SK-N-SH treated with all-trans-retinoic acid at 6 μM for 48 hours (cell line): ENCODE measurements at regions not wholly inside any gene's neighbourhood (a gene's known extent, or its start where the extent isn't known, plus 50 kb on each side); places are given as distances from the start of the nearest gene placed in this dataset.

ENCODE experiments used
- ATAC-seq: fragments of 200-7000 bp; cut with Tn5 transposase; 3 replicates; pipeline ENCODE4 v1.9.1; 2020; ENCODE audit warnings: mild to moderate bottlenecking, moderate library complexity
- BACH2 ChIP-seq: fragments of 250-450 bp; sonication (Bioruptor Pico); IDR thresholded peaks from 2 replicates; pipeline ENCODE4 v1.9.0; 2021; ENCODE audit warnings: mild to moderate bottlenecking, borderline replicate concordance
- CSDC2 ChIP-seq: fragments of 250-450 bp; sonication (Bioruptor Pico); IDR thresholded peaks from 2 replicates; pipeline ENCODE4 v1.5.0; 2020; ENCODE audit warnings: mild to moderate bottlenecking, moderate library complexity
- ESRRG ChIP-seq: fragments of 250-450 bp; sonication (Bioruptor Pico); IDR thresholded peaks from 2 replicates; pipeline ENCODE4 v1.6.1; 2021; ENCODE audit warnings: mild to moderate bottlenecking
- GLIS3 ChIP-seq: fragments of 250-450 bp; sonication (Bioruptor Pico); IDR thresholded peaks from 2 replicates; pipeline ENCODE4 v1.5.0; 2020; ENCODE audit warnings: mild to moderate bottlenecking, moderate library complexity
- OSR1 ChIP-seq: fragments of 250-450 bp; sonication (Bioruptor Pico); IDR thresholded peaks from 2 replicates; pipeline ENCODE4 v1.8.0; 2022; ENCODE audit warnings: moderate library complexity, mild to moderate bottlenecking, inconsistent platforms
- POU6F1 ChIP-seq: fragments of 250-450 bp; sonication (Bioruptor Pico); IDR thresholded peaks from 2 replicates; pipeline ENCODE4 v1.8.0; 2021; ENCODE audit warnings: low read depth, mild to moderate bottlenecking, moderate library complexity, borderline replicate concordance
- PPARA ChIP-seq: fragments of 250-450 bp; sonication (Bioruptor Pico); IDR thresholded peaks from 2 replicates; pipeline ENCODE4 v1.5.0; 2020; ENCODE audit warnings: mild to moderate bottlenecking, borderline replicate concordance
- RARB ChIP-seq: fragments of 250-450 bp; sonication (Bioruptor Pico); IDR thresholded peaks from 2 replicates; pipeline ENCODE4 v1.8.0; 2021; ENCODE audit warnings: mild to moderate bottlenecking, moderate library complexity
- SNAI2 ChIP-seq: fragments of 250-450 bp; sonication (Bioruptor Pico); IDR thresholded peaks from 2 replicates; pipeline ENCODE4 v1.5.0; 2020; ENCODE audit warnings: mild to moderate bottlenecking, moderate library complexity
- TCF4 ChIP-seq: fragments of 250-450 bp; sonication (Bioruptor Pico); IDR thresholded peaks from 2 replicates; pipeline ENCODE4 v1.8.0; 2021; ENCODE audit warnings: mild to moderate bottlenecking, moderate library complexity, borderline replicate concordance
- TOX ChIP-seq: fragments of 250-450 bp; sonication (Bioruptor Pico); IDR thresholded peaks from 2 replicates; pipeline ENCODE4 v1.8.0; 2021; ENCODE audit warnings: mild to moderate bottlenecking, moderate library complexity, borderline replicate concordance
- TSHZ2 ChIP-seq: fragments of 250-450 bp; sonication (Bioruptor Pico); IDR thresholded peaks from 2 replicates; pipeline ENCODE4 v1.5.0; 2020; ENCODE audit warnings: mild to moderate bottlenecking, moderate library complexity
- ZC3H10 ChIP-seq: fragments of 250-450 bp; sonication (Bioruptor Pico); IDR thresholded peaks from 2 replicates; pipeline ENCODE4 v1.5.1; 2021; ENCODE audit warnings: mild to moderate bottlenecking, moderate library complexity
- ZFP3 ChIP-seq: fragments of 250-450 bp; sonication (Bioruptor Pico); IDR thresholded peaks from 2 replicates; pipeline ENCODE4 v1.5.0; 2020; ENCODE audit warnings: mild to moderate bottlenecking, moderate library complexity
- ZFP30 ChIP-seq: fragments of 450-650 bp; formaldehyde crosslinking; IDR thresholded peaks from 2 replicates; pipeline ENCODE4 v1.5.0; 2022; ENCODE audit warnings: mild to moderate bottlenecking, moderate library complexity
- ZNF565 ChIP-seq: fragments of 450-650 bp; formaldehyde crosslinking; conservative IDR thresholded peaks from 2 replicates; pipeline ENCODE4 v1.5.0; 2020; ENCODE audit warnings: low read depth, mild to moderate bottlenecking, moderate library complexity
- ZNF70 ChIP-seq: fragments of 450-650 bp; formaldehyde crosslinking; IDR thresholded peaks from 2 replicates; pipeline ENCODE4 v1.5.0; 2020; ENCODE audit warnings: mild to moderate bottlenecking, moderate library complexity
- ZNF8 ChIP-seq: fragments of 450-650 bp; formaldehyde crosslinking; IDR thresholded peaks from 2 replicates; pipeline ENCODE4 v1.5.0; 2020; ENCODE audit warnings: mild to moderate bottlenecking, moderate library complexity
- TF ChIP-seq, protein P1 (sequence below): fragments of 250-450 bp; sonication (Bioruptor Pico); IDR thresholded peaks from 2 replicates; pipeline ENCODE4 v1.5.1; 2020; ENCODE audit warnings: low read depth, mild to moderate bottlenecking, moderate library complexity
- TF ChIP-seq, protein P2 (sequence below): fragments of 250-450 bp; sonication (Bioruptor Pico); IDR thresholded peaks from 2 replicates; pipeline ENCODE4 v1.8.0; 2020; ENCODE audit warnings: mild to moderate bottlenecking, moderate library complexity, borderline replicate concordance
- TF ChIP-seq, protein P3 (sequence below): fragments of 250-450 bp; sonication (Bioruptor Pico); IDR thresholded peaks from 2 replicates; pipeline ENCODE4 v1.5.1; 2021; ENCODE audit warnings: mild to moderate bottlenecking, moderate library complexity

DNA sequence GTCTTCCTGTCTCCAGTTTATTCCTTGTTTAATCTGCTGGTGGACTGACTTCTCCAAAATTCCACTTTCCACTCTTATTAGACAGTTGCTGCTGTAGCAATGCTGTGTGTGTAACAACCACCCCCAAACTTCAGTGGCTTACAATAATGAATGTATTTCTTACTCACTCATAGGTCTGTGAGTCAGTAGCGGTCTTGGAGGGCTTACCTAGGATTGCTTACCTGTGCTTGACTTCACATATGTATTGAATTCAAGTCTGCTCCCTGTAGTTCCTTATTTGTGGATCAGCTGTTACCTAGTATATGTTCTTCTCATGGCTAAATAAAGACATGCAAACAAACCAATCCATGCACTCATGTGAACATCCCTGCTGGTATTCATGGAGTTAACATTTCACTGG lies 224.6 kb downstream of the MAP2K6 start:
- ATAC-seq: no peak
- no peak for TF ChIP-seq OSR1 (CRISPR knock-in tag)
- TF ChIP-seq BACH2 (CRISPR knock-in tag): no peak
- no peak for TF ChIP-seq ZNF70 (CRISPR knock-in tag)

DNA sequence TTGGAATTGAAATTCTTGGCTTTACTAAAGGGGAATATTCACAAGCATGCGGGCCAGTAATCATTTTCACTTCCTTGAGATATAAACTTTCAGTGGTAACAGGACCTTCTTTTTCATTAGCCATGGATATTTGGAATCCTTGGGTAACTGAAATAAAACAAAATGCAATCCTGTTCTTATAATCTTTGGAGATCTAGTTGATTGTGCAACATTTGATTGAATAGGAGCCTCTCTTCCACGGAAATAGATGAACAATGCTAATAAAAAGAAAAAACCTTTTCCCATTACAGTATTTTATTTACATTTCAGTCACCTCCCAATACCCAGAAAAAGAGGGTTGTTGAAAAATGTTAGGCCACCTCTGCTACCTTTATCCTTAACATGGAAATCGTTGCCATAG lies 225.6 kb downstream of the MAP2K6 start:
- ATAC-seq: no peak

GRCh38 chr17:69643686-69644085 lies 229.2 kb downstream of the MAP2K6 start:
- no peak for ATAC-seq
- no peak for TF ChIP-seq OSR1 (CRISPR knock-in tag)

More for the DNA sequence above, 225.6 kb downstream of the MAP2K6 start:
- TF ChIP-seq ZFP3 (CRISPR knock-in tag): no peak
- no peak for TF ChIP-seq CSDC2 (CRISPR knock-in tag)
- TF ChIP-seq ZNF8 (CRISPR knock-in tag): no peak
- TF ChIP-seq, protein P1, sequence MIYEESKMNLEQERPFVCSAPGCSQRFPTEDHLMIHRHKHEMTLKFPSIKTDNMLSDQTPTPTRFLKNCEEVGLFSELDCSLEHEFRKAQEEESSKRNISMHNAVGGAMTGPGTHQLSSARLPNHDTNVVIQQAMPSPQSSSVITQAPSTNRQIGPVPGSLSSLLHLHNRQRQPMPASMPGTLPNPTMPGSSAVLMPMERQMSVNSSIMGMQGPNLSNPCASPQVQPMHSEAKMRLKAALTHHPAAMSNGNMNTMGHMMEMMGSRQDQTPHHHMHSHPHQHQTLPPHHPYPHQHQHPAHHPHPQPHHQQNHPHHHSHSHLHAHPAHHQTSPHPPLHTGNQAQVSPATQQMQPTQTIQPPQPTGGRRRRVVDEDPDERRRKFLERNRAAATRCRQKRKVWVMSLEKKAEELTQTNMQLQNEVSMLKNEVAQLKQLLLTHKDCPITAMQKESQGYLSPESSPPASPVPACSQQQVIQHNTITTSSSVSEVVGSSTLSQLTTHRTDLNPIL (CRISPR knock-in tag): no peak
- no peak for TF ChIP-seq ZC3H10 (CRISPR knock-in tag)
- TF ChIP-seq GLIS3: no peak
- TF ChIP-seq SNAI2 (CRISPR knock-in tag): no peak
- TF ChIP-seq TCF4 (CRISPR knock-in tag): no peak
- no peak for TF ChIP-seq ZNF70 (CRISPR knock-in tag)
- TF ChIP-seq ZNF565: no peak
- no peak for TF ChIP-seq TOX (CRISPR knock-in tag)
- no peak for TF ChIP-seq PPARA (CRISPR knock-in tag)
- no peak for TF ChIP-seq ZFP30
- no peak for TF ChIP-seq ESRRG
- TF ChIP-seq OSR1 (CRISPR knock-in tag): no peak
- no peak for TF ChIP-seq BACH2 (CRISPR knock-in tag)
- TF ChIP-seq, protein P2, sequence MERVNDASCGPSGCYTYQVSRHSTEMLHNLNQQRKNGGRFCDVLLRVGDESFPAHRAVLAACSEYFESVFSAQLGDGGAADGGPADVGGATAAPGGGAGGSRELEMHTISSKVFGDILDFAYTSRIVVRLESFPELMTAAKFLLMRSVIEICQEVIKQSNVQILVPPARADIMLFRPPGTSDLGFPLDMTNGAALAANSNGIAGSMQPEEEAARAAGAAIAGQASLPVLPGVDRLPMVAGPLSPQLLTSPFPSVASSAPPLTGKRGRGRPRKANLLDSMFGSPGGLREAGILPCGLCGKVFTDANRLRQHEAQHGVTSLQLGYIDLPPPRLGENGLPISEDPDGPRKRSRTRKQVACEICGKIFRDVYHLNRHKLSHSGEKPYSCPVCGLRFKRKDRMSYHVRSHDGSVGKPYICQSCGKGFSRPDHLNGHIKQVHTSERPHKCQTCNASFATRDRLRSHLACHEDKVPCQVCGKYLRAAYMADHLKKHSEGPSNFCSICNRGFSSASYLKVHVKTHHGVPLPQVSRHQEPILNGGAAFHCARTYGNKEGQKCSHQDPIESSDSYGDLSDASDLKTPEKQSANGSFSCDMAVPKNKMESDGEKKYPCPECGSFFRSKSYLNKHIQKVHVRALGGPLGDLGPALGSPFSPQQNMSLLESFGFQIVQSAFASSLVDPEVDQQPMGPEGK: no peak

- TF ChIP-seq GLIS3: no peak
- TF ChIP-seq, all 23 proteins: peak for 0
- no peak for ATAC-seq
These were observed 232.2 kb downstream of the MAP2K6 start for GRCh38 chr17:69646729-69647128.

DNA sequence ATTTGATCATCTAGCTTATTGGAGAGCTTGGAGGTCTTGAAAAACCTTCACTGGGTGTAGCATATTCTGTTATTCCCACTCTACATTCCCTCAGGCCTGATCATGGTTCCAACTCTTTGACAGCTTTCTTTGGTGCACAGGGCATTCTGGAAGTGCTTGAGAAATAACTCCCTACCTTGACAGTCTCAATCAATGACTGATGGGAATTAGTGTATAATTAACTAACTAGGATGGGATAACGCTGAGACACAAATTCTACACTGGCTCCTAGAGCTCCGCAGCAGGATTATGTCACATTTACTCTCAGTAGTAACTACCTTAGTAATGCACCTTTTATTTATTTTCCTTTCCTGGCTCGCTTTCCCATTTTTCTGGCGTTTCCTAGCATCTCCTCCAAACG lies 236.4 kb downstream of the MAP2K6 start:
- TF ChIP-seq, protein P1 (CRISPR knock-in tag): no peak
- TF ChIP-seq RARB (CRISPR knock-in tag) (no peak), TSHZ2 (CRISPR knock-in tag) (no peak), GLIS3 (no peak), POU6F1 (CRISPR knock-in tag) (no peak), ZFP3 (CRISPR knock-in tag) (no peak), BACH2 (CRISPR knock-in tag) (no peak), ESRRG (no peak), TCF4 (CRISPR knock-in tag) (no peak), ZNF8 (CRISPR knock-in tag) (no peak)
- TF ChIP-seq, protein P2: no peak
- TF ChIP-seq, protein P3, sequence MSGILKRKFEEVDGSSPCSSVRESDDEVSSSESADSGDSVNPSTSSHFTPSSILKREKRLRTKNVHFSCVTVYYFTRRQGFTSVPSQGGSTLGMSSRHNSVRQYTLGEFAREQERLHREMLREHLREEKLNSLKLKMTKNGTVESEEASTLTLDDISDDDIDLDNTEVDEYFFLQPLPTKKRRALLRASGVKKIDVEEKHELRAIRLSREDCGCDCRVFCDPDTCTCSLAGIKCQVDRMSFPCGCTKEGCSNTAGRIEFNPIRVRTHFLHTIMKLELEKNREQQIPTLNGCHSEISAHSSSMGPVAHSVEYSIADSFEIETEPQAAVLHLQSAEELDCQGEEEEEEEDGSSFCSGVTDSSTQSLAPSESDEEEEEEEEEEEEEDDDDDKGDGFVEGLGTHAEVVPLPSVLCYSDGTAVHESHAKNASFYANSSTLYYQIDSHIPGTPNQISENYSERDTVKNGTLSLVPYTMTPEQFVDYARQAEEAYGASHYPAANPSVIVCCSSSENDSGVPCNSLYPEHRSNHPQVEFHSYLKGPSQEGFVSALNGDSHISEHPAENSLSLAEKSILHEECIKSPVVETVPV: no peak
- TF ChIP-seq, all 23 proteins: peak for 0
- no peak for ATAC-seq
